G401 (cell line): ENCODE measurements at regions not wholly inside any gene's neighbourhood (a gene's known extent, or its start where the extent isn't known, plus 50 kb on each side); places are given as distances from the start of the nearest gene placed in this dataset.
"Not testable (repeated sequence)": the region's sequence is repeated elsewhere in the genome, so short reads cannot be mapped to it uniquely, and the experiment has no call there.

Source experiments
- DNase-seq: peaks from one replicate; pipeline ENCODE4 v3.0.0-alpha.2; 2015; ENCODE audit warnings: low spot score
- in situ Hi-C: cut with HindIII; loops from 2 replicates; pipeline ENCODE4 v1.10.0; 2016; ENCODE audit warnings: low sequenced_read_pairs, mixed read lengths

- no peak for DNase-seq
- in situ Hi-C loops, result no loop called here
These were observed 166.8 kb downstream of the TMEM200C start for GRCh38 chr18:5728531-5728930.

- in situ Hi-C loops, result no loop called here
- no peak for DNase-seq
These were observed 169.3 kb downstream of the TMEM200C start for GRCh38 chr18:5726011-5726410.

GRCh38 chr18:5721924-5722323, 173.4 kb downstream of the TMEM200C start:
- in situ Hi-C loops, result no loop called here
- DNase-seq, result no peak

- DNase-seq, result no peak
- in situ Hi-C loops, result no loop called here
These were observed 175.2 kb downstream of the TMEM200C start for GRCh38 chr18:5720132-5720531.

- DNase-seq, result peak; percentile 93
- in situ Hi-C loops, result no loop called here
These were observed 173.5 kb upstream of the EPB41L3 start for GRCh38 chr18:5717256-5717655.

GRCh38 chr18:5710676-5711075, 166.9 kb upstream of the EPB41L3 start:
- peak; percentile 93 for DNase-seq
- in situ Hi-C loops, result no loop called here

GRCh38 chr18:5710235-5710634, 166.4 kb upstream of the EPB41L3 start:
- in situ Hi-C loops, result no loop called here
- no peak for DNase-seq

- in situ Hi-C loops, result no loop called here
- peak; percentile 83 for DNase-seq
These were observed 165.8 kb upstream of the EPB41L3 start for GRCh38 chr18:5709476-5710095.

- DNase-seq, result no peak
- in situ Hi-C loops, result no loop called here
These were observed 163.8 kb upstream of the EPB41L3 start for GRCh38 chr18:5707586-5707985.

GRCh38 chr18:5705393-5705792, 161.6 kb upstream of the EPB41L3 start:
- in situ Hi-C loops, result no loop called here
- no peak for DNase-seq

GRCh38 chr18:5704847-5705246, 161.1 kb upstream of the EPB41L3 start:
- DNase-seq, result no peak
- in situ Hi-C loops, result no loop called here

- in situ Hi-C loops, DNase-seq: not testable (repeated sequence)
These were observed 158.2 kb upstream of the EPB41L3 start for GRCh38 chr18:5702016-5702415.

- peak; percentile 67 for DNase-seq
- in situ Hi-C loops, result no loop called here
These were observed 150.0 kb upstream of the EPB41L3 start for GRCh38 chr18:5693699-5694294.

GRCh38 chr18:5678779-5679406, 135.1 kb upstream of the EPB41L3 start:
- in situ Hi-C loops, result no loop called here
- DNase-seq, result no peak

GRCh38 chr18:5678278-5678677, 134.5 kb upstream of the EPB41L3 start:
- no peak for DNase-seq
- in situ Hi-C loops, result no loop called here

- DNase-seq, result no peak
- in situ Hi-C loops, result no loop called here
These were observed 129.8 kb upstream of the EPB41L3 start for GRCh38 chr18:5673616-5674015.

- in situ Hi-C loops, result no loop called here
- DNase-seq, result no peak
These were observed 125.8 kb upstream of the EPB41L3 start for GRCh38 chr18:5669585-5669984.

GRCh38 chr18:5668087-5668715, 124.4 kb upstream of the EPB41L3 start:
- DNase-seq, result no peak
- in situ Hi-C loops, result no loop called here

- in situ Hi-C loops, result no loop called here
- no peak for DNase-seq
These were observed 123.6 kb upstream of the EPB41L3 start for GRCh38 chr18:5667356-5667755.

GRCh38 chr18:5662586-5663090, 118.8 kb upstream of the EPB41L3 start:
- peak; percentile 85 for DNase-seq
- in situ Hi-C loops, result no loop called here
